CD1c-positive myeloid dendritic cell (primary cell): ENCODE measurements at regions not wholly inside any gene's neighbourhood (a gene's known extent, or its start where the extent isn't known, plus 50 kb on each side); places are given as distances from the start of the nearest gene placed in this dataset.
A peak's percentile ranks its signal among the peaks of the same experiment; 100 is the strongest.
"Not testable (repeated sequence)": the region's sequence is repeated elsewhere in the genome, so short reads cannot be mapped to it uniquely, and the experiment has no call there.

Experiments
- DNase-seq: peaks from one replicate; pipeline ENCODE4 v3.0.0-alpha.2; 2016; ENCODE audit errors: extremely low spot score

- no peak for DNase-seq
Measured at GRCh38 chr2:35454966-35455638, 900.5 kb upstream of the CRIM1 start.

- DNase-seq: no peak
Measured at GRCh38 chr2:35447821-35448220, 907.8 kb upstream of the CRIM1 start.

- DNase-seq: peak; percentile 63
Measured at GRCh38 chr2:35447215-35447614, 908.4 kb upstream of the CRIM1 start.

GRCh38 chr2:35443087-35443486 lies 912.5 kb upstream of the CRIM1 start:
- DNase-seq: no peak

GRCh38 chr2:35441575-35441974 lies 914.0 kb upstream of the CRIM1 start:
- DNase-seq: not testable (repeated sequence)

DNA sequence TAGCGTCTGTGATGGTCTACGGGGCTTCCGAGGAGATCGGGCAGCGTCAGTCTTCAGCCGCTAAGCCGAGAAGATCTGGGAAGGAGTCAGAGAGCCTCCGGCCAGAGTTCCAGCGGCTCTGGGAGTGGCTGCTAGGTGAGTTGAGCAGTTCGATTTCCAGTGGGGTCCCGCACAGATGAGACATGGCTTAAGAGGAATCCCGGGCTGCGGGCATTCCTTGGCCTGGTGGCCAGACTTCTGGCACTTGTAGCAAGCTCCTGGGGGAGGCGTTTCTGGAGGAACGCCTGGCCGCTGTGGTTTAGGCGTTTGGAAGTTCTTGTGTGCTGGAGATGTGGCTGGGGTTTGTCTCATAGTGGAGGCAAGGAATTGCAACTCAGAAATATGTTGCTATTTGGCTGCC lies 915.3 kb upstream of the CRIM1 start:
- DNase-seq: not testable (repeated sequence)

DNA sequence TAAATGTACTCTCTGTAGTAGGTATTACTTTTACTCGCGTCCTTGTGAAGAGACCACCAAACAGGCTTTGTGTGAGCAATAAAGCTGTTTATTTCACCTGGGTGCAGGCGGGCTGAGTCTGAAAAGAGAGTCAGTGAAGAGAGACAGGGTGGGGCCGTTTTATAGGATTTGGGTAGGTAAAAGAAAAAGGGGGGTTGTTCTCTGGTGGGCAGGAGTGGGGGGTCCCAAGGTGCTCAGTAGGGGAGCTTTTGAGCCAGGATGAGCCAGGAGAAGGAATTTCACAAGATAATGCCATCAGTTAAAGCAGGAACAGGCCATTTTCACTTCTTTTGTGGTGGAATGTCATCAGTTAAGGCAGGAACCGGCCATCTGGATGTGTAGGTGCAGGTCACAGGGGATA lies 918.7 kb upstream of the CRIM1 start:
- not testable (repeated sequence) for DNase-seq

DNA sequence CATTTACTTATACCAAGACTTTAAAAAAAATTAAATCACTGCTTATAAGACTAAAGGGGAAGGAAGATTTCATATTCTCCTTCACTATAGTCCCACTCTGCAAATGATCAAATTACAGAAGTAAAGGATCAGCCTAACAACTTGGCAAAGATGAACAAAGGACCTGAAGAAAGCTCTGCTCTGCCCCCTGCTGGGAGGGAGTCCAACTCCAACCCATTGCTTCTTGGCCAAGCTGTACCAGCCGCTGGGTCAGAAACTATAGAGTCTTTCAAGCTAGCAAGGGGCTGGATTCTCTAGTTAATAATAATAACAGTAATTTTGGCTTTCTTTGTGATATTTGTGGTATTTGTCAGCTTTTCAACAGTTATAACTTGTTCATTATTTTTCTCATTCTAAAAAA lies 927.0 kb upstream of the CRIM1 start:
- DNase-seq: peak; percentile 31

DNA sequence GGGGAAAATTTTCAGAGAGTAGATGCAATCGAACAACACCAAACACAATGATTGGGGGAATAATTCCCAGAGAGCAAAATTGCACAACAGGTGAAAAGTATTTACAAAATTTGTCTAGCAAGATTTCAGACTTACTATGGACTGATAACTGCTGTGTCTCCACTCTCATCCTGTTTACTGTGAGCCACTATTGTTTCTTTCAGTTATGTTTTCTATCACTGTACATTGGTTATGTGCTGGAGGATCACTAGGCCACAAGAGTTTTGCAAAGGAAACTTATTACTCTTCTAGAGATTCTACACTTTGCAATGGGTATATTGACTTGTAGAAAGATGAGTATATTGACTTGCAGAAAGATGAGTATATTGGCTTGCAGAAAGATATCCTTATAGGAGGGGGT lies 934.1 kb upstream of the CRIM1 start:
- no peak for DNase-seq

GRCh38 chr2:35417293-35417692 lies 938.3 kb upstream of the CRIM1 start:
- DNase-seq: no peak

DNA sequence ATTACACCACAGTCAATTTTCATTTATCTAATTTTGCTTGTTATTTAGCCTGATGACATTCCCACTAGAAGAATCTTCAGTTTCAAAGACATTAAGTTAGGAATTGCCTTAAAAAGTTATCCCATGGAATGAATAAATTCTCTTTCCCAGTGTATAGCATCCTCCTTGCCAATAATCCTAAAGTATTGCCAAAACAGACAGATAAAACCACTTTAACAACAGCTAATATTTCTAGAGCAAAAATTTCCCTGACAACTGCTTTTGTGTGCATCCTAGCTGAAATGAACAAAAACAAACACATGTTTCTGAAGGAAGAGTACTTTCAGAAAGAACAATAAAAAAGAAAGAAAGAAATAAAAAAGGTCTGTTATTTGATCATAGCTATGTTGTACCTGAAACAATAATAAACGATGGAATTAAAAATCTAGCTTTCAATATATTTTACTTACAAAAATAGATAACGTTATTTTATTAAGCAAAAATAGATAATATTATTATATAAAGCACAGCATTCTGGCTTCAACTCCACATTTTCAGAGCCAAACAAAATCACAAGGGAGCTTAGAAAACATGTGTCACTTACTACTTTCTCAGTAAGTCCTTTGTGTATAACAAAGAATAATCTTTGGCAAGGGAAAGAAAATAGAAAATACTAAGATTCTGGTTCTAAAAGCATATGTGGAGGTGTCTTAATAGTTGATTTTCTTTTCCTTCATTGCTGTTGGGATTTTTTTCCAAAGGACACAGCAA lies 939.0 kb upstream of the CRIM1 start:
- DNase-seq: no peak

GRCh38 chr2:35415942-35416341 lies 939.6 kb upstream of the CRIM1 start:
- no peak for DNase-seq

- DNase-seq: no peak
Measured at GRCh38 chr2:35415282-35415681, 940.3 kb upstream of the CRIM1 start.

GRCh38 chr2:35410431-35411061 lies 945.0 kb upstream of the CRIM1 start:
- peak; percentile 50 for DNase-seq

DNA sequence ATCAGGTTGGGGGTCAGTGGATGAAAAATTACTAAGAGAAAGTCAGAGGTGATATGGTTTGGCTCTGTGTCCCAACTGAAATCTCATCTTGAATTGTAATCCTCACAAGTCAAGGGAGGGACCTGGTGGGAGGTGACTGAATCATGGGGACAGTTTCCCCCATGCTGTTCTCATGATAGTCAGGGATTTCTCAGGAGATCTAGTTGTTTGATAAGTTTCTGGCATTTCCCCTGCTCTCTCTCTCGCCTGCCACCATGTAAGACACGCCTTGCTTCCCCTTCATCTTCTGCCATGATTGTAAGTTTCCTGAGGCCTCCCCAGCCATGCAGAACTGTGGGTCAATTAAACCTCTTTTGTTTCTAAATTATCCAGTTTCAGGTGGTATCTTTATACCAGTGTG lies 945.8 kb upstream of the CRIM1 start:
- no peak for DNase-seq

- DNase-seq: no peak
Measured at GRCh38 chr2:35408320-35408719, 947.3 kb upstream of the CRIM1 start.

- no peak for DNase-seq
Measured at GRCh38 chr2:35391736-35392442, 963.7 kb upstream of the CRIM1 start.

DNA sequence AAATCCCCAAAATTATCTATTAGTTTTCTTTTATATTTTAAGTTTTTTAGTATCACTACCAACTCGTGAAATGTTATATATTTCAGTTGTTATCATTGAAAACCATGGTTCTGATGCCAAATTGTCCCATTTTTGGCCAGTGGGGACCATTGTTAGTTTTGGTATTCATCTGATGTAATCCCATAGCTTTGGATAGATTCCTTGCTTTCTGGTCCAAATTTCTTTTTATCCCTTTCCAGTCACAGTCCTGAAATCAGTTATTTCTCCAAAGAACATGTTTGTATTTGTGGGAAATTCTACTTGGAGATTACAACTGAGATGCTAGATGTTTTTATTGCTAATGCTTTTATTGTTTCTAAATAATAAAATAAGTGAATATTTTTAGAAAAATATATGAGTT lies 976.8 kb upstream of the CRIM1 start:
- no peak for DNase-seq

DNA sequence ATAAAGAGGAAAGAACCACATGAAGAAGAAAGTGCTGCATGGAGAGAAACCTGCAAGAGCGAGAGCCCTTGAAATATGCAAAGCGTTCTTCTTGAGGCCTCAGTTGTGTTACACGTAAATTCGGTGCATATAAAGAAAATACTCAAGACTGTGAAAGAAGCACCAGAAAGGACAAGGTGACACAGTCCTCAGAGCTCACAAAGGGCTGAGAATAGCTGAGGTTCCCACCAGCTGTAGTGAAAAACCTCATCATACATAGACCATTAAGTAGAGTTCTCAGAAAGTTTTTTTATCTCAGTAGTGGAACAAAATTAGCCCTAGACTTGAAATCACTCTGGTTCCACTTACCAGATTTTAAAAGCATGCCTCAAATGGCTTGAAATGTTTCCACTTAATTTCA lies 980.7 kb upstream of the CRIM1 start:
- DNase-seq: no peak

DNA sequence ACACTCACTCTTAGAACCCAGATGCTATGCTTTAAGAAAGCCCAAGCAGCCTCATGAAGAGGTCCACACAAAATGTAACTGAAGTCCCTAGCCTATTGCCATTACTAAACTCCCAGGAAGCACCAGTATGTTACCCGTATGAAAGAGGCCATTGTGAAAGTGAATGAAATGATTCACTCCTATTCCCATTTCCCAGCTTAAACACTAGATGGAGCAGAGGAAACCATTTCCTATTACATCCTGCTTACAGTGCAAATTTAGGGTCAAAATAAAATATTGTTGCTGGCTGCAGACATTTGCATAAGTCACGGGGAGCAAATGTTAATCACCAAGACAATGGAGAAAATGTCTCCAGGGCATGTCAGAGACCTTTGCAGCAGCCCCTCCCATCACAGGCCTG lies 989.7 kb upstream of the CRIM1 start:
- DNase-seq: no peak

GRCh38 chr2:35356332-35356731 lies 999.2 kb upstream of the CRIM1 start:
- DNase-seq: no peak

- DNase-seq: no peak
Measured at GRCh38 chr2:35355056-35355455, 1000.5 kb upstream of the CRIM1 start.
